Upper lobe of right lung (tissue), 1 donor: ENCODE measurements at regions not wholly inside any gene's neighbourhood (a gene's known extent, or its start where the extent isn't known, plus 50 kb on each side); places are given as distances from the start of the nearest gene placed in this dataset.

Source experiments
- ATAC-seq: fragments of 200-7000 bp; cut with Tn5 transposase; one replicate; pipeline ENCODE4 v1.9.1; 2020; ENCODE audit warnings: mild to moderate bottlenecking, moderate library complexity
- DNase-seq: peaks from one replicate; pipeline ENCODE4 v3.0.0-alpha.2; 2020
- H3K27ac ChIP-seq: fragments of 200-600 bp; one replicate; pipeline ENCODE4 v1.8.0; 2022
- H3K27me3 ChIP-seq: fragments of 200-600 bp; one replicate; pipeline ENCODE4 v1.8.0; 2022; ENCODE audit warnings: mild to moderate bottlenecking
- H3K36me3 ChIP-seq: fragments of 200-600 bp; one replicate; pipeline ENCODE4 v1.8.0; 2022
- H3K4me1 ChIP-seq: fragments of 200-600 bp; one replicate; pipeline ENCODE4 v1.8.0; 2022
- H3K4me3 ChIP-seq: fragments of 200-600 bp; one replicate; pipeline ENCODE4 v1.8.0; 2022; ENCODE audit warnings: mild to moderate bottlenecking
- H3K9me3 ChIP-seq: fragments of 200-600 bp; one replicate; pipeline ENCODE4 v1.8.0; 2022
- intact Hi-C: fragments of 100-400 bp; cut with DNase I; formaldehyde crosslinking; loops from one replicate; pipeline ENCODE4 v1.11.0; 2022
- TF ChIP-seq, protein P1 (sequence below): fragments of 200-600 bp; IDR thresholded peaks from one replicate; pipeline ENCODE4 v1.8.0; 2022; ENCODE audit warnings: antibody characterized with exemption
- donor health status: DM: no; HTN: yes; CAD: no; lungs with severe emphysema.

DNA sequence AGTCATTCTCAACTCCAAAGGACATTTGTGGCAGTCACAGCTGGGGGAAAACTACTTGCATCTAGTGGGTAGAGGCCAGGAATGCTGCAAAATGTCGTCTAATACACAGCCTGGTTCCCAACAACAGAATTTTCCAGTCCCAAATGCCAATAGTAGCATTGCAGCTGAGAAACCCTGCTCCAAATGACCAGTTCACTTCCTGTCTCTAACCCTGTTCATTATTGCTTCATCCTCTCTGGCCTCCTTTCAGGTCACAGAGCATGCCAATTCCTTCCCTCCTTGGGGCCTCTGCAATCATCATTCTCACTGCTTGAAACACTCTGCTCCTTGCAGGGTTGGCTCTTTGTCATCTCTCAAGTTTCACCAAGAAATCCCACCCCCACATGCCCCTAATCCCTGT, 139.1 kb downstream of the IRS1 start:
- H3K4me1 ChIP-seq = peaks cover 8% of the 10 kb centered on the region
- ATAC-seq = peak; percentile 76
- intact Hi-C loops = no loop called here

DNA sequence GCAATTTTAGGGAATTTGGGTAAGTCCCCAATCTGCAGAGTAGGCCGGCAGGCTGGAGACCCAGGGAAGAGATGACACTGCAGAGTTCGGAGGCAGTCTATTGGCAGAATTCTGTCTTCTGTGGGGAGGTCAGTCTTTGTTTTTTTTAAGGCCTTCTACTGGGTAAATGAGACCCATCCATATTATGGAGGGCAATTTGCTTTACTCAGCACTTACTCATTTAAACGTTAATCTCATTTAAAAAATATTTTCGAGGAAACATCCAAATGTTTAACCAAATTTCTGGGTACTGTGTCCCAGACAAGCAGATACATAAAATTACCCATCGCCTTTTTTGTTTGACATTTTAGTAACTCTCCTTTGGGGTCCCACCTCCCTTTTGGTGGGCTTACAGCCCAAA, 139.5 kb downstream of the IRS1 start:
- Histone ChIP-seq H3K4me1 (peaks cover 8% of the 10 kb centered on the region), H3K27ac (no peak overlapping the region), H3K4me3 (no peak overlapping the region), H3K27me3 (no peaks in the 10 kb centered on the region), H3K9me3 (no peaks in the 10 kb centered on the region), H3K36me3 (no peaks in the 10 kb centered on the region)
- no peak for ATAC-seq
- no peak for DNase-seq
- TF ChIP-seq, protein P1, sequence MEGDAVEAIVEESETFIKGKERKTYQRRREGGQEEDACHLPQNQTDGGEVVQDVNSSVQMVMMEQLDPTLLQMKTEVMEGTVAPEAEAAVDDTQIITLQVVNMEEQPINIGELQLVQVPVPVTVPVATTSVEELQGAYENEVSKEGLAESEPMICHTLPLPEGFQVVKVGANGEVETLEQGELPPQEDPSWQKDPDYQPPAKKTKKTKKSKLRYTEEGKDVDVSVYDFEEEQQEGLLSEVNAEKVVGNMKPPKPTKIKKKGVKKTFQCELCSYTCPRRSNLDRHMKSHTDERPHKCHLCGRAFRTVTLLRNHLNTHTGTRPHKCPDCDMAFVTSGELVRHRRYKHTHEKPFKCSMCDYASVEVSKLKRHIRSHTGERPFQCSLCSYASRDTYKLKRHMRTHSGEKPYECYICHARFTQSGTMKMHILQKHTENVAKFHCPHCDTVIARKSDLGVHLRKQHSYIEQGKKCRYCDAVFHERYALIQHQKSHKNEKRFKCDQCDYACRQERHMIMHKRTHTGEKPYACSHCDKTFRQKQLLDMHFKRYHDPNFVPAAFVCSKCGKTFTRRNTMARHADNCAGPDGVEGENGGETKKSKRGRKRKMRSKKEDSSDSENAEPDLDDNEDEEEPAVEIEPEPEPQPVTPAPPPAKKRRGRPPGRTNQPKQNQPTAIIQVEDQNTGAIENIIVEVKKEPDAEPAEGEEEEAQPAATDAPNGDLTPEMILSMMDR = no peak
- intact Hi-C loops = no loop called here

More for the DNA sequence above, 139.1 kb downstream of the IRS1 start:
- no peaks in the 10 kb centered on the region for H3K27me3 ChIP-seq
- H3K27ac ChIP-seq = no peak overlapping the region
- TF ChIP-seq, protein P1 = no peak
- no peaks in the 10 kb centered on the region for H3K9me3 ChIP-seq
- H3K36me3 ChIP-seq = no peaks in the 10 kb centered on the region
- no peak overlapping the region for H3K4me3 ChIP-seq
- DNase-seq = no peak

DNA sequence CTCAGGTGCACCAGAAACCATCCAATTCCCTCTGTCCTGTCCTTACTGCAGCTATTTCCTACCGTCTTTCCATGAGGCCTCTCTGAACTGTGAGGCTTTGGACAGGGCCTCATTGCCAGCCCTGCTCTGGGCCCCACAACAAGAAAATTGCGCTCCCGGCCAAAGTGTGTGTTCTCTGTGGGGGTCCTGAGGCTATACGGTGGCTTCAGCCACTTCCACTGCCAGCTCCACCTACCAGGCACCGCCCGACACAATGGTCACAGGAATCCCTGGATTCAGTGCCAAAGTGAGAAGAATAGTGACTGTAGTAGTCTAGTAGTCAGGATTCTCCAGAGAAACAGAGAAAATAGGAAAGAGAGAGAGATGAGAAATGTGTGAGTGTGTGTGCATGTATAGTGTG, 140.2 kb downstream of the IRS1 start:
- TF ChIP-seq, protein P1 = no peak
- peaks cover 8% of the 10 kb centered on the region for H3K4me1 ChIP-seq
- no peaks in the 10 kb centered on the region for H3K9me3 ChIP-seq
- ATAC-seq (no peak), DNase-seq (no peak)
- H3K36me3 ChIP-seq = no peaks in the 10 kb centered on the region
- no peak overlapping the region for H3K27ac ChIP-seq
- no peaks in the 10 kb centered on the region for H3K27me3 ChIP-seq
- H3K4me3 ChIP-seq = no peak overlapping the region
- intact Hi-C loops = no loop called here

DNA sequence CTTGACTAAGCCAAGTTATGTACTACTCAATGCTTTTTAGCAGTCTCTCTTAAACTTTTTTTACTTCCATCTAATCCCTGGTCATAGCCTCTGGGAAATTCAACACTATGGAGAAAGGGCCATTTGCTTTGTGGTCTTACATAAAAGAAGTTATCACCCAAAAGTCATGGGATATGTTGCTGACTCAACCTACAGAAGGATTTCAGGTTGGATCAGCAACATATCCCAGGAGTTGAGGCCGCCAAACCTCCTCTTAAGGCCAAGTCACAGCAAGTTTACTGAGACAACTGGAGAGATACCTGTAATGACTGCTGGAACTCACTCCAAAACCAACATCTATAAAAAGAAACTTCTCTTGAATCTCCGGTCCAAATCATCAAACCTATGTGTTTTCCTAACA, 141.1 kb downstream of the IRS1 start:
- DNase-seq (no peak), ATAC-seq (no peak)
- Histone ChIP-seq H3K4me1 (peaks cover 8% of the 10 kb centered on the region), H3K9me3 (no peaks in the 10 kb centered on the region), H3K27me3 (no peaks in the 10 kb centered on the region), H3K4me3 (no peak overlapping the region), H3K27ac (no peak overlapping the region), H3K36me3 (no peaks in the 10 kb centered on the region)
- TF ChIP-seq, protein P1 = no peak
- intact Hi-C loops = no loop called here

DNA sequence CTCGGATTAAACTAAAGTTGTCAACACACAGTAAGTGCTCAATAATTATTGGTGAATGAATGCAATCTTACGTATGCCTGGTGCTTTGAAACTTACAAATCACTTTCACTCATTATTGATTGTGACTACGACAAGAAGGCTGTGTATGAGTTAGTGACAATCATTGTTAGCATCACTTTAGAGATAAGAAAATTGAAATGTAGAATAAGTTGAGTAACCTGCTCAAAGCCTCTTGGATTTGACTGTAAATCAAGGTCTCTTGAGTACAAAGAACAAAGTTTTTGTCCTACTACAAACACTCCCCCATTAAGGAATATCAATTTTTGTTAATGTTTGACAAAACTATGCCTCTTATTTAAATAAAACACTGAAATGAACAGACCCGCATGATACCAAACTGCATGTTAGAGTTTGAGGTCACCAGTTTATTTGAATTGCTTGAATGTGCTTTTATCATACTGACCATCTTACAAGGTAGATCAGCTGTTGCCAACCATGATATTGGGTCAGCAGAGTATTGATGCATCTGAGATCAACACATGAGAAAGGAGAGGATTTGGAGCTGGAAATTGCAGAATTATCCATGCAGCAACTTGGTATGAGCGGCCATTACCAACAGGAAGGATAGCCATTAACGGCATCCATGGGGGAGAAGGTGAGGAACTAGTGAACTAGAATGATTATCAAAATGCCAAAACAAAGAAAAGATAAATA, 142.1 kb downstream of the IRS1 start:
- no peak overlapping the region for H3K4me3 ChIP-seq
- H3K27ac ChIP-seq = no peak overlapping the region
- H3K27me3 ChIP-seq = no peaks in the 10 kb centered on the region
- TF ChIP-seq, protein P1 = no peak
- H3K36me3 ChIP-seq = no peaks in the 10 kb centered on the region
- H3K4me1 ChIP-seq = peaks cover 8% of the 10 kb centered on the region
- DNase-seq (no peak), ATAC-seq (no peak)
- intact Hi-C loops = no loop called here
- H3K9me3 ChIP-seq = no peaks in the 10 kb centered on the region

DNA sequence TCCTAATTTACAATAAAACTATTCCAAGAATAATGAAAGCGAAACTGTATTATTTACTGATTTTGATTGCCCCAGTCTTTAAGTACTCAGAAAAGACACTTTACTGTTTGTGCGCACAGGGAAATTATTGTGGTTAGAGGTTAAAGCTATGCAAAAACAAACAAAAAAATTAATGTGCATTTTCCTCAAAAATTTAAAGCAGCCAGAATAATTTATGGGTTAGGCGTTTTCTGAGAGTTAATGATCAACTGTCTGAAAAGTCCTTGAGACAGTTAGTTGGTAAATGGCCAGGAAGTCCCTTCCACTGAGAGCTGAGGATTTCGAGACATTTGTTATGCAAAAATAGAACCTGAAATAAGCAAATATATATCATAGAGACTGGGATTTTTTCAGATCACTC, 143.3 kb downstream of the IRS1 start:
- Histone ChIP-seq H3K27ac (no peak overlapping the region), H3K9me3 (no peaks in the 10 kb centered on the region), H3K36me3 (no peaks in the 10 kb centered on the region), H3K27me3 (no peaks in the 10 kb centered on the region), H3K4me3 (no peak overlapping the region), H3K4me1 (peaks cover 8% of the 10 kb centered on the region)
- ATAC-seq = no peak
- TF ChIP-seq, protein P1 = no peak
- intact Hi-C loops = no loop called here
- no peak for DNase-seq
